CD4-positive, alpha-beta T cell (primary cell): ENCODE measurements at regions not wholly inside any gene's neighbourhood (a gene's known extent, or its start where the extent isn't known, plus 50 kb on each side); places are given as distances from the start of the nearest gene placed in this dataset.

ENCODE experiments used
- ATAC-seq: fragments of 200-7000 bp; cut with Tn5 transposase; one replicate; pipeline ENCODE4 v1.10.0; 2022; ENCODE audit warnings: mild to moderate bottlenecking; ENCODE audit not compliant: poor library complexity
- CTCF ChIA-PET: fragments of 350-600 bp; sonication (Branson Sonifier 250); formaldehyde crosslinking; loops from one replicate; lab custom pipeline; 2021; ENCODE audit warnings: antibody characterized with exemption, inconsistent platforms; lab: Charles Lee
- POLR2A ChIA-PET: fragments of 350-600 bp; sonication (Branson Sonifier 250); formaldehyde crosslinking; loops from one replicate; lab custom pipeline; 2021; ENCODE audit warnings: antibody characterized with exemption, inconsistent platforms; lab: Charles Lee
- DNase-seq, 14 experiments: peaks; one replicate each; pipeline ENCODE4 v3.0.0-alpha.2; 2013 to 2020; ENCODE audit warnings: mixed read lengths in 2 of 14
- H3K27ac ChIP-seq, 2 donors: one replicate each; pipeline versions ENCODE4 v1.5.1 to v1.7.0; 2013; ENCODE audit warnings: low read length in 2 of 2, low read depth in 1 of 2, mild to moderate bottlenecking in 1 of 2
- H3K27me3 ChIP-seq, 2 experiments: 1 replicate in 1 of 2; 2 replicates in 1 of 2; pipeline versions ENCODE4 v1.6.1 to v1.7.0; 2013; ENCODE audit warnings: low read length in 2 of 2, control low read depth in 1 of 2, mild to moderate bottlenecking in 1 of 2, moderate library complexity in 1 of 2; ENCODE audit not compliant: insufficient read depth in 2 of 2, control insufficient read depth in 1 of 2
- H3K36me3 ChIP-seq: one replicate; pipeline ENCODE4 v1.6.1; 2013; ENCODE audit warnings: low read length, control low read depth; ENCODE audit not compliant: insufficient read depth
- H3K4me1 ChIP-seq: one replicate; pipeline ENCODE4 v1.6.1; 2013; ENCODE audit warnings: low read length, control low read depth; ENCODE audit not compliant: insufficient read depth
- H3K4me3 ChIP-seq: one replicate; pipeline ENCODE4 v1.5.1; 2013; ENCODE audit warnings: mild to moderate bottlenecking, low read length, moderate library complexity
- H3K9me3 ChIP-seq, 2 experiments: 1 replicate in 1 of 2; 2 replicates in 1 of 2; pipeline versions ENCODE4 v1.6.1 to v1.7.0; 2013; ENCODE audit warnings: low read length in 2 of 2, mild to moderate bottlenecking in 2 of 2, control low read depth in 1 of 2, moderate library complexity in 1 of 2; ENCODE audit not compliant: control insufficient read depth in 1 of 2, insufficient read depth in 1 of 2
- H3K27ac Mint-ChIP-seq: one replicate; pipeline ENCODE4 v1.8.0; 2020; ENCODE audit warnings: mixed read lengths
- H3K27me3 Mint-ChIP-seq: one replicate; pipeline ENCODE4 v1.8.0; 2021; ENCODE audit warnings: mixed read lengths
- H3K36me3 Mint-ChIP-seq: one replicate; pipeline ENCODE4 v1.8.0; 2021; ENCODE audit warnings: low read depth, mixed read lengths
- H3K4me1 Mint-ChIP-seq: one replicate; pipeline ENCODE4 v1.8.0; 2021; ENCODE audit warnings: low read depth, mixed read lengths
- H3K4me3 Mint-ChIP-seq: one replicate; pipeline ENCODE4 v1.8.0; 2020; ENCODE audit warnings: mild to moderate bottlenecking, mixed read lengths
- H3K9me3 Mint-ChIP-seq: one replicate; pipeline ENCODE4 v1.8.0; 2020; ENCODE audit warnings: mixed read lengths
- intact Hi-C, 2 experiments: fragments of 100-400 bp; cut with DNase I in 1 of 2; cut with micrococcal nuclease in 1 of 2; formaldehyde crosslinking; loops; one replicate each; pipeline versions ENCODE4 v1.15.1 to v1.9.0; 2023 to 2025; cut with DNase I, micrococcal nuclease
- TF ChIP-seq, protein P1 (sequence below): fragments of 200-600 bp; IDR thresholded peaks from one replicate; pipeline ENCODE4 v1.8.0; 2022; ENCODE audit warnings: antibody characterized with exemption, mild to moderate bottlenecking

DNA sequence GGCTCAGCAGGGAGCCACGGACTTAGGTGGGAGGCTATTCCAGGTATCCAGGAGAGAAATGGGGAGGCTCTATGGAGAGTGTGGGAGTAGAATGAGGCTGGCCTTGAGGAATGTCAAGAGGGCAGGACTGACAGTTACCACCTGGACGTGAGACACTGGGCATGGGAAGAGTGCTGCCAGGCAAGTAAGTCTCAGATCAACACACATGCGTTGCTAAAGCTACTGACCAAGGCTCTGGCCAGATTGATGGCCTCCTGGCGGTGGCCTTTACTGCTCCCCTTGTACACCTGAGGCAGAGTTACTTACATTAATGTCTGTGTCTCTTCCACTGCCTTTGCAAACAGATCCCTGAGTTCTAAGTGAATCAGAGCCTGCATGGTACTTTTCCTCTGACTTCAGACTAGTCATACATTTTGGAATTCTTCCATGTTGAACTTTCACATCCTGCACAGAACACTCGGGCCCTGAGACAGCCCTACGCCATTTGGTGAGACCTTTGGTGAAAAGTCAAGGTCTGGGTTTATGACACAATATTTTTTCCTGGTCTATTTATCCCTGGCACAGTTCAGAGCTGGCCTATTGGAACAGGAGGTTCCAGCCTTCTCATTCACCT is 398.8 kb upstream of the TRIB2 start:
- ATAC-seq = no peak
- Histone ChIP-seq H3K4me3 (no peak overlapping the region), H3K36me3 (no peaks in the 10 kb centered on the region), H3K27me3 (no peaks in the 10 kb centered on the region), H3K9me3 (no peaks in the 10 kb centered on the region), H3K27ac (no peak overlapping the region), H3K4me1 (peaks cover 12% of the 10 kb centered on the region)
- no peak overlapping the region for H3K4me3 Mint-ChIP-seq
- H3K36me3 Mint-ChIP-seq = no peaks in the 10 kb centered on the region
- POLR2A ChIA-PET = no interaction called here
- no peaks in the 10 kb centered on the region for H3K9me3 Mint-ChIP-seq
- TF ChIP-seq, protein P1, sequence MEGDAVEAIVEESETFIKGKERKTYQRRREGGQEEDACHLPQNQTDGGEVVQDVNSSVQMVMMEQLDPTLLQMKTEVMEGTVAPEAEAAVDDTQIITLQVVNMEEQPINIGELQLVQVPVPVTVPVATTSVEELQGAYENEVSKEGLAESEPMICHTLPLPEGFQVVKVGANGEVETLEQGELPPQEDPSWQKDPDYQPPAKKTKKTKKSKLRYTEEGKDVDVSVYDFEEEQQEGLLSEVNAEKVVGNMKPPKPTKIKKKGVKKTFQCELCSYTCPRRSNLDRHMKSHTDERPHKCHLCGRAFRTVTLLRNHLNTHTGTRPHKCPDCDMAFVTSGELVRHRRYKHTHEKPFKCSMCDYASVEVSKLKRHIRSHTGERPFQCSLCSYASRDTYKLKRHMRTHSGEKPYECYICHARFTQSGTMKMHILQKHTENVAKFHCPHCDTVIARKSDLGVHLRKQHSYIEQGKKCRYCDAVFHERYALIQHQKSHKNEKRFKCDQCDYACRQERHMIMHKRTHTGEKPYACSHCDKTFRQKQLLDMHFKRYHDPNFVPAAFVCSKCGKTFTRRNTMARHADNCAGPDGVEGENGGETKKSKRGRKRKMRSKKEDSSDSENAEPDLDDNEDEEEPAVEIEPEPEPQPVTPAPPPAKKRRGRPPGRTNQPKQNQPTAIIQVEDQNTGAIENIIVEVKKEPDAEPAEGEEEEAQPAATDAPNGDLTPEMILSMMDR = no peak
- H3K27ac Mint-ChIP-seq = no peak overlapping the region
- CTCF ChIA-PET = no interaction called here
- DNase-seq = no peak
- peaks cover 16% of the 10 kb centered on the region for H3K4me1 Mint-ChIP-seq
- no peaks in the 10 kb centered on the region for H3K27me3 Mint-ChIP-seq
- intact Hi-C loops = no loop called here

DNA sequence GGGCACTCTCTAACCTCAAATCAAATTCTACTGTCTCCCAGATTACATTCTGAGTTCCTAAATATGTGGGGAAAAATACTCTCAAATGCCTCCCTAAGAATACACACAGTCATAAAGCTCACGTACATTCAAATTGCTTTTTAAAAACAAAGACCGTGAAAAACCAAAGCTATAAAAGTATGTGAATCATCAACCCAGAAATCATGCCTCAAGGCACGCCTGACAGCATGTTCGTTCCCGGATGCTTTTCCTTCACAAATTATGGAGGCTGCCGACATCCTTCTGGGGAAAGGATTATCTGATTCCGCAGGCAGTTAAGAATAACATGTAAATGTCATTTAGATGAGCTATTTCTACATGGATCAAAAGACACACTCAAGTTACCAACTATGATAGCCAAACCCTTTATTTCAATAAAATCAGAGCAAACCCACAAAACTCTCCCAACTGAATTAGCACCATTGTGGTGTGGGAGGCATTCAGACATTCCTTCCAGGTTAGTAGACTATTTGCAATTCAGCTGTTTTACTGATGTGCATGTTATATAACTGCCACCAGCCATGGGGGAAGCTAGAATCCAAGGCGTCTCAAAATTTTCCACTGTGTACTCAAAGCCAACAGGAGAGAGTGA is 398.2 kb upstream of the TRIB2 start:
- DNase-seq (no peak), ATAC-seq (no peak)
- TF ChIP-seq, protein P1 = no peak
- no peak overlapping the region for H3K4me3 Mint-ChIP-seq
- POLR2A ChIA-PET = no interaction called here
- Histone ChIP-seq H3K36me3 (no peaks in the 10 kb centered on the region), H3K27ac (no peak overlapping the region), H3K27me3 (no peaks in the 10 kb centered on the region), H3K4me3 (no peak overlapping the region), H3K4me1 (peaks cover 10% of the 10 kb centered on the region), H3K9me3 (no peaks in the 10 kb centered on the region)
- intact Hi-C loops = no loop called here
- H3K9me3 Mint-ChIP-seq = no peaks in the 10 kb centered on the region
- CTCF ChIA-PET = no interaction called here
- H3K4me1 Mint-ChIP-seq = peaks cover 12% of the 10 kb centered on the region
- H3K27me3 Mint-ChIP-seq = no peaks in the 10 kb centered on the region
- no peaks in the 10 kb centered on the region for H3K36me3 Mint-ChIP-seq
- H3K27ac Mint-ChIP-seq = no peak overlapping the region

DNA sequence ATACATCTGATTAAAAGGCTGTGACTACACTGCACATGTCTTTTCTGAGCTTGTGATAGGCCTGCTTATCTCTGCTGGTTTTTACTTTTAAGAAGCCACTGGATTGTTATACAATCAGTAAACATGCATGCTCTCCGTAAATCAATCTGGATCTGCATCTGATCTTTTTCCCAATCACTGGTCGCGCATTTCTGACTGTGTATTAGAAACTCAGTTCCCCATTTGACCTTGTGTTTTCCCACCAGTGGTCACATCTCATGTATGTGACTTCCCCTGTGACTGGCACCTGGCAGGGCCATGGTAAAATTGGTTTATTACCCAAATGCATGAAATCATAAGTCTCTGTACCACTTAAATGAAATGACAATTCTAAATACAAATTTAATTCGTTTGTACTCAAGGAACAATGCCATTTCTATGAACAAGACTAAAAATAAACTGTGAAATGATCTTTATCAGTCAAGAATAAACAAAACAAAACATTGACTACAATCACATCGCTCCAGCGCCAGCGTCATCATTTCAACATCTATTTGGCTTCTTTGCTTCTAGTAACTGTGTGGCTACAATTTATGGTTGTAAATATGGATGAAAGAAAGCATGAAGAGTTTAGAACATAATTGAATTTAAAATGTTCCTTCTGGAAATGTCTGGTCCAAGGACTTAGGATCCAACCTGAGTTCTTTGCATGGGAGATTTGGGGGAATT is 396.6 kb upstream of the TRIB2 start:
- DNase-seq (no peak), ATAC-seq (no peak)
- Histone ChIP-seq H3K36me3 (no peaks in the 10 kb centered on the region), H3K9me3 (no peaks in the 10 kb centered on the region), H3K27me3 (no peaks in the 10 kb centered on the region), H3K4me3 (no peak overlapping the region), H3K4me1 (no peaks in the 10 kb centered on the region), H3K27ac (no peak overlapping the region)
- no peak overlapping the region for H3K4me3 Mint-ChIP-seq
- TF ChIP-seq, protein P1 = no peak
- ChIA-PET CTCF (no interaction called here), POLR2A (interaction anchor here (1.0 kb wide), 1 partner anchor 15 kb away, joined by 3 read pairs; no protein-coding TSS in a partner anchor)
- no peaks in the 10 kb centered on the region for H3K27me3 Mint-ChIP-seq
- H3K4me1 Mint-ChIP-seq = no peaks in the 10 kb centered on the region
- no peaks in the 10 kb centered on the region for H3K9me3 Mint-ChIP-seq
- H3K36me3 Mint-ChIP-seq = no peaks in the 10 kb centered on the region
- H3K27ac Mint-ChIP-seq = no peak overlapping the region
- intact Hi-C loops = no loop called here
